C1 segment of cervical spinal cord (tissue), 14 donors: ENCODE measurements at regions not wholly inside any gene's neighbourhood (a gene's known extent, or its start where the extent isn't known, plus 50 kb on each side); places are given as distances from the start of the nearest gene placed in this dataset.
"Not testable (repeated sequence)": the region's sequence is repeated elsewhere in the genome, so short reads cannot be mapped to it uniquely, and the experiment has no call there.

Experiments
- DNase-seq, 14 donors: peaks; one replicate each; lab custom pipeline; 2025; lab: John Stamatoyannopoulos, UW

- no peak for DNase-seq
These were observed 207.7 kb upstream of the AHR start for GRCh38 chr7:17090751-17091150.

- no peak for DNase-seq
These were observed 205.0 kb upstream of the AHR start for GRCh38 chr7:17093461-17093860.

GRCh38 chr7:17094963-17095574, 203.4 kb upstream of the AHR start:
- DNase-seq: no peak

- DNase-seq: no peak
These were observed 202.5 kb upstream of the AHR start for GRCh38 chr7:17095931-17096330.

- DNase-seq: no peak
These were observed 200.7 kb upstream of the AHR start for GRCh38 chr7:17097668-17098297.

- DNase-seq: no peak
These were observed 199.9 kb upstream of the AHR start for GRCh38 chr7:17098515-17098914.

- DNase-seq: no peak
These were observed 199.1 kb upstream of the AHR start for GRCh38 chr7:17099083-17099973.

GRCh38 chr7:17099974-17100509, 198.4 kb upstream of the AHR start:
- not testable (repeated sequence) for DNase-seq

- DNase-seq: no peak
These were observed 197.2 kb upstream of the AHR start for GRCh38 chr7:17101207-17101696.

- no peak for DNase-seq
These were observed 195.3 kb upstream of the AHR start for GRCh38 chr7:17103170-17103569.

GRCh38 chr7:17103984-17104383, 194.5 kb upstream of the AHR start:
- no peak for DNase-seq

- no peak for DNase-seq
These were observed 194.0 kb upstream of the AHR start for GRCh38 chr7:17104419-17104818.

GRCh38 chr7:17105701-17106100, 192.8 kb upstream of the AHR start:
- DNase-seq: no peak

GRCh38 chr7:17108049-17108584, 190.3 kb upstream of the AHR start:
- no peak for DNase-seq

GRCh38 chr7:17109020-17109419, 189.4 kb upstream of the AHR start:
- no peak for DNase-seq

GRCh38 chr7:17113770-17114169, 184.7 kb upstream of the AHR start:
- DNase-seq: not testable (repeated sequence)

GRCh38 chr7:17118412-17118811, 180.0 kb upstream of the AHR start:
- DNase-seq: no peak

- no peak for DNase-seq
These were observed 177.7 kb upstream of the AHR start for GRCh38 chr7:17120756-17121155.

GRCh38 chr7:17121671-17122070, 176.8 kb upstream of the AHR start:
- DNase-seq: no peak

GRCh38 chr7:17123020-17123419, 175.4 kb upstream of the AHR start:
- no peak for DNase-seq

GRCh38 chr7:17126413-17127268, 171.8 kb upstream of the AHR start:
- no peak for DNase-seq
